ENCODE measurements at regions not wholly inside any gene's neighbourhood (a gene's known extent, or its start where the extent isn't known, plus 50 kb on each side); places are given as distances from the start of the nearest gene placed in this dataset.
"Not testable (repeated sequence)": the region's sequence is repeated elsewhere in the genome, so short reads cannot be mapped to it uniquely, and the experiment has no call there.

DNA sequence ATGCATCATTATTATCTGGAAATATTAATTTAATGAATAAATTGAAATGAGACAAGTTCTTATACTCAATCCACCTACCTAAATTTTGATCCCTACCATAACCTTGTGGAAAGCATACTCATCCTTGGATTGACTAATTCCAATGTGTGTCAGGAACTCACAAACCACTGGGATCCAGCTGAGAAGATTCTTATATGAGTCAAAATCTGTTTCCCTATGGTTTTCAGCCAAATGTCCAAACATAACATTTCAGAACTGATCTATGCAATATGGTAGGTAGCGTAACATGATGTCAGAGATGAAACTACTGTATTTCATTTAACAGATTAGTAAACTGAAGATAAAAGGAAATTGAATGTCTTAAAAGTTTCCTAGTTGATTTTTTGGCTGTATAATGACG is 250.0 kb downstream of the PLOD2 start:
- no peak for DNase-seq (ENCODE audit: low read depth, low spot score)
- ChIA-PET CTCF (no interaction called here), POLR2A (no interaction called here)
- H3K4me3 ChIP-seq (ENCODE audit: low read depth, low read length) = no peak overlapping the region
- TF ChIP-seq, protein P1, sequence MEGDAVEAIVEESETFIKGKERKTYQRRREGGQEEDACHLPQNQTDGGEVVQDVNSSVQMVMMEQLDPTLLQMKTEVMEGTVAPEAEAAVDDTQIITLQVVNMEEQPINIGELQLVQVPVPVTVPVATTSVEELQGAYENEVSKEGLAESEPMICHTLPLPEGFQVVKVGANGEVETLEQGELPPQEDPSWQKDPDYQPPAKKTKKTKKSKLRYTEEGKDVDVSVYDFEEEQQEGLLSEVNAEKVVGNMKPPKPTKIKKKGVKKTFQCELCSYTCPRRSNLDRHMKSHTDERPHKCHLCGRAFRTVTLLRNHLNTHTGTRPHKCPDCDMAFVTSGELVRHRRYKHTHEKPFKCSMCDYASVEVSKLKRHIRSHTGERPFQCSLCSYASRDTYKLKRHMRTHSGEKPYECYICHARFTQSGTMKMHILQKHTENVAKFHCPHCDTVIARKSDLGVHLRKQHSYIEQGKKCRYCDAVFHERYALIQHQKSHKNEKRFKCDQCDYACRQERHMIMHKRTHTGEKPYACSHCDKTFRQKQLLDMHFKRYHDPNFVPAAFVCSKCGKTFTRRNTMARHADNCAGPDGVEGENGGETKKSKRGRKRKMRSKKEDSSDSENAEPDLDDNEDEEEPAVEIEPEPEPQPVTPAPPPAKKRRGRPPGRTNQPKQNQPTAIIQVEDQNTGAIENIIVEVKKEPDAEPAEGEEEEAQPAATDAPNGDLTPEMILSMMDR (IDR thresholded peaks at IDR 0.05; ENCODE audit: insufficient read depth, low read length, missing control alignments) = no peak

DNA sequence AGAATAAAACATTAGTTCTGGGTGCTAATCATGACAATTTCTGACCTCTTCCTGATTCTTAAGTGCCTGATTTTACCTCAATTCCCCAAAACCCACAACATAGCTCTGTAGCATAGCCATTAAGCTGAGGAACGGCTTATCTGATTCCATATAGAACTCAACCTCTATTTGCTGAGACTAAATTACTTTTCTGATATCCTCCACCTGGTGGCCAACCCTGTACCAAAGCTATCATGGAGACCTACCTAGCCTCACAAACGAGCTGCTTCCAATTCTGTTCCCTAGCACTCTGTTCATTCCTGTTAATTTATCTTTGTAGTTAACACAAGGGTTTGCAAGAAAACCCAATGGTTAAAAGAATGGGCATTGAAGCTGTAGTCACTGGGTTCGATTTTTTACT is 245.2 kb downstream of the PLOD2 start:
- ChIA-PET POLR2A (no interaction called here), CTCF (no interaction called here)
- DNase-seq (ENCODE audit: low read depth, low spot score) = no peak

DNA sequence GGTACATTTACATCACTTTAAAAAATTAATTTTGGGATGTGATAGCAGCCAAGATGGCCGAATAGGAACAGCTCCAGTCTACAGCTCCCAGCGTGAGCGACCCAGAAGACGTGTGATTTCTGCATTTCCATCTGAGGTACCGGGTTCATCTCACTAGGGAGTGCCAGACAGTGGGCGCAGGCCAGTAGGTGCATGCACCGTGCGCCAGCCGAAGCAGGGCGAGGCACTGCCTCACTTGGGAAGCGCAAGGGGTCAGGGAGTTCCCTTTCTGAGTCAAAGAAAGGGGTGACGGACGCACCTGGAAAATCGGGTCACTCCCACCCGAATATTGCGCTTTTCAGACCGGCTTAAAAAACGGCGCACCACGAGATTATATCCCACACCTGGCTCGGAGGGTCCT is 233.2 kb downstream of the PLOD2 start:
- H3K4me3 ChIP-seq (ENCODE audit: low read depth, low read length); CTCF ChIA-PET; DNase-seq (ENCODE audit: low read depth, low spot score); POLR2A ChIA-PET: not testable (repeated sequence)

More for the DNA sequence above, 245.2 kb downstream of the PLOD2 start:
- H3K4me3 ChIP-seq (ENCODE audit: low read depth, low read length) = no peak overlapping the region
- TF ChIP-seq, protein P1 (IDR thresholded peaks at IDR 0.05; ENCODE audit: insufficient read depth, low read length, missing control alignments) = no peak

DNA sequence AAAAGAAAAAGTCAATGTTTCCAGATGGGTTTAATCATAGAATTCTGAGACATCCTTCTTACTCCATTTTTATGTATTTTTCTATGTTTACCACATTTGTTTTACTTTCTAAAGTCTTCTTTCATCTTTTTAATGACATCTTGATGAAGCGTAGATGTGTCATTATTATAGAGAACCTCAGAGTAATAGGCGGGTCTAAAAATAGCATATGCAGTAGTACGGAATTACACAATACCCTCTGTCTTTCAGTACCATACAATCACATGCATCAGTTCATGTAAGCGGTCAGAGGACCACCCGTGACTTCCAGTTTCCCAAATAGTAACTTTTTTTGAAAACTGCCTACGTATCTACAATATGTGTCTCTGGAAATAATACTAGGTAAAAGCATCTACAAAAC is 224.0 kb downstream of the PLOD2 start:
- DNase-seq (ENCODE audit: low read depth, low spot score) = no peak
- H3K4me3 ChIP-seq (ENCODE audit: low read depth, low read length) = no peak overlapping the region
- TF ChIP-seq, protein P1 (IDR thresholded peaks at IDR 0.05; ENCODE audit: insufficient read depth, low read length, missing control alignments) = no peak
- ChIA-PET POLR2A (no interaction called here), CTCF (no interaction called here)

DNA sequence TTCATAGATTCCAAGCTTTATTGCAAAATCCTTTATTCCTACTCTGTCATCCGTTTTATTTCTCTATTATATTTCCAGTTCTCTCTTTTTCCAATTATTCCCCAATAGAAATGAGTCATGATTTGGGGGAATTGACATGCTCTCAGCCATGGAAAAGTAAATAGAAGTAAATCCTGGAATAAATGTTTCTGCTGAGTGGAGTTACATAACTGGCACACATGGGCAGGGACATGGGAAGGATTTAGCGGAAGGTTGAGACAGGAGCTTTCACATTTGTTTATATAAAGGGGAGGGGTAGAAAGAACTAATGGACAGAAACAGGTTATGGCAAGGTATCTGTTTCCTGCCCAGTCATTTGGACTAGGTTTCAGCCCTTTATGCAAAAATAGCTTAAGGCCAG is 221.6 kb downstream of the PLOD2 start:
- no peak for DNase-seq (ENCODE audit: low read depth, low spot score)
- POLR2A ChIA-PET = no interaction called here
- TF ChIP-seq, protein P1 (IDR thresholded peaks at IDR 0.05; ENCODE audit: insufficient read depth, low read length, missing control alignments) = no peak
- CTCF ChIA-PET = interaction anchor here (1.1 kb wide), 1 partner anchor 250 kb away, joined by 3 read pairs; no protein-coding TSS in a partner anchor
- H3K4me3 ChIP-seq (ENCODE audit: low read depth, low read length) = no peak overlapping the region

DNA sequence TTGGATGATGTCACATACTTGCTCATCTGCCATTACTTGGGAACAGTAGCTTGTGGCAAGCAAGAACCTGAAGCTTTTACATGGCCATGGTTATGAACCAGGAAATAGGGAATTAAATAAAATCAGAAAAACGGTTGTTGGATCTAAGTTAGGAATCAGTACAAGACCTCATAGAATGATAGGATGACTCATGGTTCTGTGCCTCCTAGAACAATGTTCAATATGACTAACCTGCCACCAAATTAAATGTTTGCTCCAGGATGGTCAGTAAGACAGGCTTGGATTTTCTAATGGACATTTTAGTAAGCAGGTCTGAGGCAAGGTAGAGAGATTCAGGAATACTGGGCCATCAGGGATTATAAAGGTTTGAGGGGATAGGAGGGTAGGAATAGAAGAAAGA is 218.9 kb downstream of the PLOD2 start:
- ChIA-PET POLR2A (no interaction called here), CTCF (no interaction called here)
- no peak for DNase-seq (ENCODE audit: low read depth, low spot score)
- no peak overlapping the region for H3K4me3 ChIP-seq (ENCODE audit: low read depth, low read length)
- TF ChIP-seq, protein P1 (IDR thresholded peaks at IDR 0.05; ENCODE audit: insufficient read depth, low read length, missing control alignments) = no peak

DNA sequence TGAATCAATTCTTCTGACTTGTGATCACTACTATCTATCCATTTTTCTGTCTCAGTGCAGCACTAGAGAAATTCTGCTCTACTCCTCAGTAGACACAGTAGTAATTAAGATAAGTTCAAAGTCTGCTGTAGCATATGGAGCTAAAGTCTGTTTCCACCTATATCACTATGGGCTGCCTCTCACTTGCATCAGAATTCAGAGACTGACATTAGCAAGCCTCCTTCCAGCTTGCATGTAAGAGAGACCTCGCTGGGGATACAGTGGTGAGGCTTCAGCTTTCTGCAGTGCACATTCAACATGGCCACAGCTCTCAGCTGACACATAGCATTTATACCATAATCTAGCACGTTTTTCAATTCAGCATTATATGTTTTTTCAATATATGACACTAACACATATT is 217.0 kb downstream of the PLOD2 start:
- POLR2A ChIA-PET = no interaction called here
- TF ChIP-seq, protein P1 (IDR thresholded peaks at IDR 0.05; ENCODE audit: insufficient read depth, low read length, missing control alignments) = no peak
- CTCF ChIA-PET = no interaction called here
- no peak for DNase-seq (ENCODE audit: low read depth, low spot score)
- H3K4me3 ChIP-seq (ENCODE audit: low read depth, low read length) = no peak overlapping the region

Data from AG04449 (cell line).